ENCODE measurements at regions not wholly inside any gene's neighbourhood (a gene's known extent, or its start where the extent isn't known, plus 50 kb on each side); places are given as distances from the start of the nearest gene placed in this dataset.
"Not testable (repeated sequence)": the region's sequence is repeated elsewhere in the genome, so short reads cannot be mapped to it uniquely, and the experiment has no call there.

- Histone ChIP-seq H2BK12ac (ENCODE audit: insufficient read length, low read depth, low read length) (no peak overlapping the region), H3K56ac (ENCODE audit: insufficient read length, low read depth, low read length) (no peak overlapping the region)
Measured at GRCh38 chr6:27851440-27851839, 60.8 kb downstream of the OR2B2 start.

GRCh38 chr6:27849001-27849400 is 63.2 kb downstream of the OR2B2 start:
- H2BK15ac ChIP-seq (ENCODE audit: low read depth, low read length); H3K27me3 ChIP-seq (ENCODE audit: insufficient read depth, low read length); H3K4me2 ChIP-seq (ENCODE audit: insufficient read depth, insufficient read length, low read length); H3K23me2 ChIP-seq (ENCODE audit: insufficient read length, low read depth, low read length, poor library complexity, severe bottlenecking); H3K79me2 ChIP-seq (ENCODE audit: insufficient read depth, low read length); H4K20me1 ChIP-seq (ENCODE audit: control insufficient read depth, insufficient read depth, insufficient read length); H3K4ac ChIP-seq (ENCODE audit: low read depth, low read length); H2BK120ac ChIP-seq (ENCODE audit: low read depth, low read length, poor library complexity, severe bottlenecking); H2BK12ac ChIP-seq (ENCODE audit: insufficient read length, low read depth, low read length); H4K91ac ChIP-seq (ENCODE audit: insufficient read length, low read depth, low read length); H3K18ac ChIP-seq (ENCODE audit: insufficient read length, low read depth, low read length); H3K27me3 Mint-ChIP-seq (ENCODE audit: low read depth); DNase-seq; H4K8ac ChIP-seq (replicated peaks; ENCODE audit: insufficient read length, low read depth, low read length); H3K79me1 ChIP-seq (ENCODE audit: insufficient read depth, low read depth, low read length, poor library complexity, severe bottlenecking); H3K56ac ChIP-seq (ENCODE audit: insufficient read length, low read depth, low read length); H3K9me3 ChIP-seq (ENCODE audit: control insufficient read depth, low read depth, low read length); H3T11ph ChIP-seq (ENCODE audit: low read length); H3K9ac ChIP-seq (ENCODE audit: extremely low read depth, insufficient read length, low read length); H3K14ac ChIP-seq (ENCODE audit: insufficient read depth, low read length); H3K4me1 ChIP-seq (ENCODE audit: insufficient read depth, low read length); H2AK5ac ChIP-seq (ENCODE audit: insufficient read length, low read length); H3K9me3 Mint-ChIP-seq; H3K27ac Mint-ChIP-seq; H3K36me3 Mint-ChIP-seq (ENCODE audit: insufficient read depth in 1 of 3, low read depth in 3 of 3); H2AFZ ChIP-seq (ENCODE audit: low read length); H2BK20ac ChIP-seq (ENCODE audit: low read depth, low read length, poor library complexity, severe bottlenecking); H3K23ac ChIP-seq (ENCODE audit: insufficient read length, low read depth, low read length); H3K4me3 Mint-ChIP-seq; H4K5ac ChIP-seq (ENCODE audit: insufficient read length, low read depth, low read length); H3K27ac ChIP-seq (ENCODE audit: insufficient read length, low read depth, low read length); H2BK5ac ChIP-seq (ENCODE audit: insufficient read length, low read length): not testable (repeated sequence)
- WGBS (ENCODE audit: extremely low coverage, insufficient read length, low lambda C conversion rate) = no CpG with 5 or more reads among the region's 9 CpGs
- H3K4me1 Mint-ChIP-seq = peaks cover 12 to 18% of the 10 kb centered on the region in 2 experiments

More at GRCh38 chr6:27851440-27851839, 60.8 kb downstream of the OR2B2 start:
- Histone ChIP-seq H3K18ac (ENCODE audit: insufficient read length, low read depth, low read length) (no peak overlapping the region), H3K4me2 (ENCODE audit: insufficient read depth, insufficient read length, low read length) (no peak overlapping the region), H3K9ac (ENCODE audit: extremely low read depth, insufficient read length, low read length) (no peak overlapping the region), H4K5ac (ENCODE audit: insufficient read length, low read depth, low read length) (no peak overlapping the region), H4K91ac (ENCODE audit: insufficient read length, low read depth, low read length) (no peak overlapping the region), H3K27ac (ENCODE audit: insufficient read length, low read depth, low read length) (no peak overlapping the region), H3K79me1 (ENCODE audit: insufficient read depth, low read depth, low read length, poor library complexity, severe bottlenecking) (no peaks in the 10 kb centered on the region), H4K8ac (replicated peaks; ENCODE audit: insufficient read length, low read depth, low read length) (no peak overlapping the region), H3K79me2 (ENCODE audit: insufficient read depth, low read length) (no peaks in the 10 kb centered on the region), H3K27me3 (ENCODE audit: insufficient read depth, low read length) (no peaks in the 10 kb centered on the region), H2BK20ac (ENCODE audit: low read depth, low read length, poor library complexity, severe bottlenecking) (no peak overlapping the region), H3K4me1 (ENCODE audit: insufficient read depth, low read length) (no peaks in the 10 kb centered on the region), H3K14ac (ENCODE audit: insufficient read depth, low read length) (no peak overlapping the region), H2BK5ac (ENCODE audit: insufficient read length, low read length) (no peak overlapping the region), H3T11ph (ENCODE audit: low read length) (no peak overlapping the region), H3K9me3 (ENCODE audit: control insufficient read depth, low read depth, low read length) (no peaks in the 10 kb centered on the region), H3K23ac (ENCODE audit: insufficient read length, low read depth, low read length) (no peak overlapping the region), H3K23me2 (ENCODE audit: insufficient read length, low read depth, low read length, poor library complexity, severe bottlenecking) (no peaks in the 10 kb centered on the region), H2AK5ac (ENCODE audit: insufficient read length, low read length) (no peak overlapping the region), H3K4ac (ENCODE audit: low read depth, low read length) (no peak overlapping the region), H2BK120ac (ENCODE audit: low read depth, low read length, poor library complexity, severe bottlenecking) (no peak overlapping the region), H4K20me1 (ENCODE audit: control insufficient read depth, insufficient read depth, insufficient read length) (no peaks in the 10 kb centered on the region), H2AFZ (ENCODE audit: low read length) (no peak overlapping the region), H2BK15ac (ENCODE audit: low read depth, low read length) (no peak overlapping the region)
- no peak for DNase-seq
- peaks cover 12 to 18% of the 10 kb centered on the region in 2 experiments for H3K4me1 Mint-ChIP-seq
- no peaks in the 10 kb centered on the region for H3K9me3 Mint-ChIP-seq
- no peak overlapping the region for H3K27ac Mint-ChIP-seq
- no peaks in the 10 kb centered on the region for H3K27me3 Mint-ChIP-seq (ENCODE audit: low read depth)
- H3K4me3 Mint-ChIP-seq = no peak overlapping the region
- TF ChIP-seq CTCF (conservative IDR thresholded peaks at IDR 0.05) = no peak
- H3K36me3 Mint-ChIP-seq (ENCODE audit: insufficient read depth in 1 of 3, low read depth in 3 of 3) = 0 out of 7 replicates have a peak, but pooled peaks cover 0 to 6% (median 0%) of the 10 kb centered on the region in 3 experiments
